ENCODE measurements at regions not wholly inside any gene's neighbourhood (a gene's known extent, or its start where the extent isn't known, plus 50 kb on each side); places are given as distances from the start of the nearest gene placed in this dataset.

GRCh38 chr9:6073731-6074130 lies 58.3 kb upstream of the RANBP6 start:
- TF ChIP-seq CTCF (IDR thresholded peaks at IDR 0.05), result no peak
- TF ChIP-seq HOXA7 (CRISPR knock-in tag; IDR thresholded peaks at IDR 0.05), result no peak
- no peak for TF ChIP-seq POLR2A (IDR thresholded peaks at IDR 0.05; ENCODE audit: low read length)
- no peak for TF ChIP-seq FOSL2 (IDR thresholded peaks at IDR 0.05)
- no peak for TF ChIP-seq FOSL2 (CRISPR knock-in tag; IDR thresholded peaks at IDR 0.05)
- TF ChIP-seq NR3C1 (IDR thresholded peaks at IDR 0.05), result no peak
- TF ChIP-seq CEBPB (IDR thresholded peaks at IDR 0.05), result no peak
